Mucosa of descending colon (tissue), 3 donors: ENCODE measurements at regions not wholly inside any gene's neighbourhood (a gene's known extent, or its start where the extent isn't known, plus 50 kb on each side); places are given as distances from the start of the nearest gene placed in this dataset.

Experiments
- ATAC-seq: fragments of 200-7000 bp; cut with Tn5 transposase; one replicate; pipeline ENCODE4 v1.9.1; 2020; ENCODE audit warnings: mild to moderate bottlenecking, moderate library complexity
- DNase-seq, 3 donors: peaks; one replicate each; pipeline ENCODE4 v3.0.0-alpha.2; 2020
- H3K36me3 ChIP-seq: fragments of 200-600 bp; one replicate; pipeline ENCODE4 v1.8.0; 2021; ENCODE audit warnings: low read depth, mild to moderate bottlenecking
- H3K4me1 ChIP-seq: fragments of 200-600 bp; one replicate; pipeline ENCODE4 v1.8.0; 2021; ENCODE audit warnings: low read depth, mild to moderate bottlenecking
- H3K4me3 ChIP-seq: fragments of 200-600 bp; one replicate; pipeline ENCODE4 v1.8.0; 2021; ENCODE audit warnings: mild to moderate bottlenecking
- H3K9me3 ChIP-seq: fragments of 200-600 bp; one replicate; pipeline ENCODE4 v1.8.0; 2021; ENCODE audit warnings: mild to moderate bottlenecking
- intact Hi-C, 2 donors: fragments of 100-400 bp; cut with DNase I in 1 of 2; cut with micrococcal nuclease in 1 of 2; formaldehyde crosslinking; loops; one replicate each; pipeline versions ENCODE4 v1.11.0 to v1.11.1; 2022; cut with DNase I, micrococcal nuclease
- TF ChIP-seq, protein P1 (sequence below): fragments of 200-600 bp; IDR thresholded peaks from one replicate; pipeline ENCODE4 v1.8.0; 2022; ENCODE audit warnings: antibody characterized with exemption, mild to moderate bottlenecking
- donor health status: DM: no; HTN: no; CAD: no; lungs with moderate emphysema.
- donor health status: DM: no; HTN: no; CAD: no.
- donor health status: DM: no; HTN: yes; CAD: no.

GRCh38 chr1:221076391-221076811, 197.2 kb downstream of the HLX start:
- intact Hi-C loops: no loop called here
- H3K4me1 ChIP-seq: no peaks in the 10 kb centered on the region
- H3K9me3 ChIP-seq: no peaks in the 10 kb centered on the region
- ATAC-seq: no peak
- TF ChIP-seq, protein P1, sequence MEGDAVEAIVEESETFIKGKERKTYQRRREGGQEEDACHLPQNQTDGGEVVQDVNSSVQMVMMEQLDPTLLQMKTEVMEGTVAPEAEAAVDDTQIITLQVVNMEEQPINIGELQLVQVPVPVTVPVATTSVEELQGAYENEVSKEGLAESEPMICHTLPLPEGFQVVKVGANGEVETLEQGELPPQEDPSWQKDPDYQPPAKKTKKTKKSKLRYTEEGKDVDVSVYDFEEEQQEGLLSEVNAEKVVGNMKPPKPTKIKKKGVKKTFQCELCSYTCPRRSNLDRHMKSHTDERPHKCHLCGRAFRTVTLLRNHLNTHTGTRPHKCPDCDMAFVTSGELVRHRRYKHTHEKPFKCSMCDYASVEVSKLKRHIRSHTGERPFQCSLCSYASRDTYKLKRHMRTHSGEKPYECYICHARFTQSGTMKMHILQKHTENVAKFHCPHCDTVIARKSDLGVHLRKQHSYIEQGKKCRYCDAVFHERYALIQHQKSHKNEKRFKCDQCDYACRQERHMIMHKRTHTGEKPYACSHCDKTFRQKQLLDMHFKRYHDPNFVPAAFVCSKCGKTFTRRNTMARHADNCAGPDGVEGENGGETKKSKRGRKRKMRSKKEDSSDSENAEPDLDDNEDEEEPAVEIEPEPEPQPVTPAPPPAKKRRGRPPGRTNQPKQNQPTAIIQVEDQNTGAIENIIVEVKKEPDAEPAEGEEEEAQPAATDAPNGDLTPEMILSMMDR: no peak
- no peak overlapping the region for H3K4me3 ChIP-seq
- no peak for DNase-seq
- H3K36me3 ChIP-seq: no peaks in the 10 kb centered on the region

DNA sequence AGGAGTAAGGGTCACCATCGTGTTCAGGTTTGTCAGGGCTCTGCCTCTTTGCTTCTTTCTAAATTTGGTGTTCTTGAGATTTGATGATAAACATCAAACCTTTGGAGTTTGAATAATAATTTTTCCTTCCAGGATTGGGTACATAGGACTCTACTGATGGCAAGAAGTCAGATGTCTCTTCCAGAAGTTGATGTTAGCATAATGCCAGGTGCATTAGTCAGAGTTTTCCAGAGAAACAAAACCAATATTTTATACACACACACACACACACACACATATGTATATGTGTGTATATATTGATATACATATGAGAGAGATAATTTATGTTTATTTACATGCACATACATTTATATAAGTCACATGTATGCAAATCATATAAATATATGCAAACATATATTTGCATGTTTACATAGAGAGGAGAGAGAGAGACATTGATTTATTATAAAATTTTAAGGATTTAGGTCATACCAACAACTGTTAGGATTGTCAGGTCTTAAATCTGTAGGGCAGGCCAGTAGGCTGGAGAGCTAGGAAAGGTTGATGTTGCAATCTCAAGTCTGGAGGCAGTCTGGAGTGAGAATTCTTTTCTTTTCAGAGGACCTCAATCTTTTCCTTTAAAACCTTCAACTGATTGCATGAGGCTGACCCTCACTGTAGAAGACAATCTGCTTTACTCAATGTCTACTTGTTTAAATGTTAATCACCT, 199.2 kb downstream of the HLX start:
- H3K4me3 ChIP-seq: no peak overlapping the region
- no peaks in the 10 kb centered on the region for H3K36me3 ChIP-seq
- no peaks in the 10 kb centered on the region for H3K9me3 ChIP-seq
- DNase-seq: no peak
- no peak for ATAC-seq
- no peaks in the 10 kb centered on the region for H3K4me1 ChIP-seq
- TF ChIP-seq, protein P1: no peak
- intact Hi-C loops: no loop called here

DNA sequence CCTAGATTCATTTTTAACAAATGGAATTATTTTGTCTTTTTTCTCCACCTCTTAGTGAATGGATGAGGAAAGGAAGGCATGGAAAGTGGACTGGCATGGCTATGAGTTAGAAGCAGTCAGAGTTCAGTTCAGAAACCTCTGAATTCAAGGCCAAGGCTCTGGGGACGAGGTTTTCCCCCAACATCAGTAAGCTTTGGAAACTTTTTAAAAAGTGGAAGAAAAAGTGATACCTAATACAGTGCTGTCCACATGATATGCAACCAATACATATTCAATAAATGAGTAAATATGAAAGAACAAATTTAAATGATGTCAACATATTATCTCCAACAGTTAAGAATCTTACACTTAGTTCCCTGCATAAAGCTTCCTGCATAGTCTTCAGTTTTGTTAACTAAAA, 204.7 kb downstream of the HLX start:
- intact Hi-C loops: no loop called here
- no peak overlapping the region for H3K4me3 ChIP-seq
- TF ChIP-seq, protein P1: no peak

GRCh38 chr1:221084681-221085080, 205.4 kb downstream of the HLX start:
- no peaks in the 10 kb centered on the region for H3K9me3 ChIP-seq
- DNase-seq (no peak), ATAC-seq (no peak)
- H3K4me1 ChIP-seq: no peaks in the 10 kb centered on the region
- no peak overlapping the region for H3K4me3 ChIP-seq
- no peaks in the 10 kb centered on the region for H3K36me3 ChIP-seq
- intact Hi-C loops: no loop called here
- TF ChIP-seq, protein P1: no peak

More for the DNA sequence above, 204.7 kb downstream of the HLX start:
- ATAC-seq: no peak
- no peak for DNase-seq
- Histone ChIP-seq H3K9me3 (no peaks in the 10 kb centered on the region), H3K36me3 (no peaks in the 10 kb centered on the region), H3K4me1 (no peaks in the 10 kb centered on the region)

DNA sequence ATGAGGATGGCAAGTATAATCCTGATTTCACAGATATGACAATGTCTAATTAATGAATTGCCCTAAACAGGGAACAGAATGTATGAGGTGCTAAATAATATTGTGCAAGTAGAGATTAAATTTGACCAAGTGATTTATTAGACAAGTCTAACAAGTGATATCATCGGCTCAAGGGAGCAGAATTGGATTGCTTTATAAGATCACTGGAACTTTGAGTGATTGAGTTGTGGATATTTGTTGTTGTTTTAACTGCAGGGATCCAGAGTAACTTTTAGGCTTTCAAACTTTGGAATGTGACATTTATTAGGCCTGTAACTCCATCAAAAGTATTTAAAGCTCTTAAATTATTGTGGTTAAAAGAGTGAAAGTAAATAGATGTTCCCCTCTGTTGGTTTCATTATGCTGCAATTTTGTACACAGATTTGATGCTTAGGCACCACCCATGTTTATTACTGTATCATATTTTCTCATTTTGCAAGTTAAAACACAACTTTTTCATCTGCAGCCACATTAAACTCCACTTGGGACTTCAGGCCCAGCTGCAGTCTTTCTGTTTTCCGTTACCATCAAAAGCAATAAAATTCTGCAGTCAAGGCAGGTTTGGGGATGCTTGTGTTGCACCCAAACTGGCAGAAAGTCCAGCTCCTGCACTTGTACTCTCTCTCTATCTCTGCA, 206.6 kb downstream of the HLX start:
- ATAC-seq (no peak), DNase-seq (no peak)
- intact Hi-C loops: no loop called here
- Histone ChIP-seq H3K36me3 (no peaks in the 10 kb centered on the region), H3K4me1 (no peaks in the 10 kb centered on the region), H3K9me3 (no peaks in the 10 kb centered on the region), H3K4me3 (no peak overlapping the region)
- TF ChIP-seq, protein P1: no peak
